KMS-11 (cell line): ENCODE measurements at regions not wholly inside any gene's neighbourhood (a gene's known extent, or its start where the extent isn't known, plus 50 kb on each side); places are given as distances from the start of the nearest gene placed in this dataset.

Experiments used
- H2AFZ ChIP-seq: fragments of 200-600 bp; sonication (generic); 2 replicates; pipeline ENCODE4 v1.6.1; 2016; ENCODE audit warnings: antibody characterized with exemption, mixed run types, low read depth
- H3K27ac ChIP-seq: fragments of 200-600 bp; sonication (generic); 2 replicates; pipeline ENCODE4 v1.6.1; 2016; ENCODE audit warnings: mild to moderate bottlenecking, mixed run types
- H3K27me3 ChIP-seq: fragments of 200-600 bp; sonication (generic); 2 replicates; pipeline ENCODE4 v1.6.1; 2017; ENCODE audit warnings: mild to moderate bottlenecking, low read depth, mixed run types, moderate library complexity; ENCODE audit not compliant: insufficient read depth
- H3K36me3 ChIP-seq: fragments of 200-600 bp; sonication (generic); 2 replicates; pipeline ENCODE4 v1.6.1; 2017; ENCODE audit warnings: mild to moderate bottlenecking, mixed run types; ENCODE audit not compliant: insufficient read depth
- H3K4me1 ChIP-seq: fragments of 200-600 bp; sonication (generic); 2 replicates; pipeline ENCODE4 v1.6.1; 2016; ENCODE audit warnings: mild to moderate bottlenecking, low read depth, mixed run types; ENCODE audit not compliant: poor library complexity, severe bottlenecking
- H3K4me2 ChIP-seq: fragments of 200-600 bp; sonication (generic); 2 replicates; pipeline ENCODE4 v1.7.0; 2016; ENCODE audit warnings: mild to moderate bottlenecking, mixed run types
- H3K4me3 ChIP-seq: fragments of 200-600 bp; sonication (generic); IDR thresholded peaks from 2 replicates; pipeline ENCODE4 v1.6.1; 2017; ENCODE audit warnings: low read depth, low read length, mixed read lengths; ENCODE audit not compliant: insufficient read depth
- H3K79me2 ChIP-seq: fragments of 200-600 bp; sonication (generic); 2 replicates; pipeline ENCODE4 v1.6.1; 2016; ENCODE audit warnings: low read depth, mixed run types; ENCODE audit not compliant: insufficient read depth
- H3K9ac ChIP-seq: fragments of 200-600 bp; sonication (generic); 2 replicates; pipeline ENCODE4 v1.6.1; 2016; ENCODE audit warnings: mild to moderate bottlenecking, mixed run types
- H4K20me1 ChIP-seq: fragments of 200-600 bp; sonication (generic); 2 replicates; pipeline ENCODE4 v1.6.1; 2016; ENCODE audit warnings: mild to moderate bottlenecking, mixed run types; ENCODE audit not compliant: insufficient read depth
- CTCF ChIP-seq: fragments of 200-600 bp; sonication (generic); conservative IDR thresholded peaks from 2 replicates; pipeline ENCODE4 v1.6.1; 2017; ENCODE audit warnings: low read depth, mild to moderate bottlenecking, antibody characterized with exemption, low read length, moderate library complexity, mixed read lengths

DNA sequence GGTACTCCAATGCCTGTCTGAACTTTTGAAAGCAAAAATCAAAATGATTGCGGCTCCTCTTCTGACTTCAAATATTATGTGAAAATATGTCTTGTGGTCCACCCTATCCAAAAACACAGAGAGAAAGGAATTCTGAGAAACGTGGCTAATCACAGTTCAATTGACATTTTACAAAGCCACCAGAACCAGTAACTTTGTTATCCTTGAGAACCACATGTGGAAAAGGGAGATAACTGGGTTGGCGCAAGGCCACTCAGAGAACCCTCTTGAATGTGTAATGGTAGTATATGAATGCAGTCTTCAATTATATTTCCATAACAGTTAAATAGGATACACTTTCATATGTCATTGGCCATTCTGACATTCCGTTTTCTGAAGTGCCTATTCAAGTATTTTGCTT is 1030.0 kb upstream of the TMPRSS15 start:
- Histone ChIP-seq H4K20me1 (no peaks in the 10 kb centered on the region), H3K36me3 (no peaks in the 10 kb centered on the region), H3K9ac (no peak overlapping the region), H3K79me2 (no peaks in the 10 kb centered on the region), H3K4me3 (no peak overlapping the region), H2AFZ (no peak overlapping the region), H3K27ac (no peak overlapping the region), H3K27me3 (no peaks in the 10 kb centered on the region), H3K4me1 (no peaks in the 10 kb centered on the region), H3K4me2 (no peak overlapping the region)
- TF ChIP-seq CTCF: no peak

DNA sequence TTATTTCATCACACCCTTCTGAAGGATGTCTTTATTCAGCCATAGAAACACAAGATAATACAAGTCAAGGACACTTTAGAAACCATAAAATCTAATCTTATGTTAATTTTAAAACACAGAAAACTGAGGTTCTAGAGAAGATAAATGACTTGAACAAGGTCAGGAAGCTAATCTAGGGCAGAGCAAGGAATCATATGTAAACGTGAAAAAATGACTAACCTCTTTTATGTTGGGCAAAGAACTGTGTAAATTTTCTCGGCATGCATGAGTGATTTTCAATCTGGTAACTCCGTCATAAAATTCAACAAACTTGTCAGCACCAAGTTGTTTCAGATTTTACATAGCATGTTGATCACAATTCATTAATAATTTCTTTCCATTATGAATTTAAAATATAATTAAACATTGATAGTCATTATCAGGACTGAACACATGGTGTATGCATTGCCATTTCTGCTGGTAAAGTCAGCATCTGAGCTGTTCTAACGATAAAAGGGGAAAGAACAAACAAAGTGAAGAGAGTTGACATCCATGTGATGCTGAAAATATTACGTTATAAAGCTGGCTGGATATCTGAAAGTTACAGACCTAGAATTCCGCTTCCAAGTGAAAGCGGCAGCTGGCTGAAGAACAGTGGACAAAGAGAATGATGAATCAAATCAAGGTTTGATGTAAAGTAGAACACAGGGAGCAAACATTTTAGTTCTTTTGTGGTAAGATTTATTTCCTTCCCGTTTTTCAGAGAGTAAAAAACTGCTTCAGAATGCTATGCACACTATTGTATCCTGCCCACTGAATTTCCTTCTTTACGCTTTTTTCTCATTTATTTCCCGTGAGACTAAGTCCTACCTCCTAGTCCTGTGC is 1037.4 kb upstream of the TMPRSS15 start:
- H3K4me3 ChIP-seq: no peak overlapping the region
- H3K4me2 ChIP-seq: no peak overlapping the region
- no peaks in the 10 kb centered on the region for H3K36me3 ChIP-seq
- no peaks in the 10 kb centered on the region for H3K79me2 ChIP-seq
- no peaks in the 10 kb centered on the region for H4K20me1 ChIP-seq
- no peaks in the 10 kb centered on the region for H3K4me1 ChIP-seq
- no peaks in the 10 kb centered on the region for H3K27me3 ChIP-seq
- no peak overlapping the region for H2AFZ ChIP-seq
- no peak overlapping the region for H3K27ac ChIP-seq
- no peak for TF ChIP-seq CTCF
- H3K9ac ChIP-seq: no peak overlapping the region

- peaks cover 62% of the 10 kb centered on the region for H3K4me1 ChIP-seq
- peak overlapping the region; percentile 61 for H3K4me2 ChIP-seq
- H2AFZ ChIP-seq: peak overlapping the region; percentile 47
- H3K4me3 ChIP-seq: no peak overlapping the region
- peak overlapping the region; percentile 73 for H3K27ac ChIP-seq
- no peak for TF ChIP-seq CTCF
- no peaks in the 10 kb centered on the region for H3K27me3 ChIP-seq
- peak overlapping the region; percentile 25; the same call in 1 of the 2 replicates for H3K9ac ChIP-seq
- H4K20me1 ChIP-seq: no peaks in the 10 kb centered on the region
- no peaks in the 10 kb centered on the region for H3K79me2 ChIP-seq
- no peaks in the 10 kb centered on the region for H3K36me3 ChIP-seq
Observed at GRCh38 chr21:19458295-19458694, 1054.7 kb upstream of the TMPRSS15 start.

- Histone ChIP-seq H3K4me3 (no peak overlapping the region), H3K4me2 (no peak overlapping the region), H3K36me3 (no peaks in the 10 kb centered on the region), H4K20me1 (no peaks in the 10 kb centered on the region), H2AFZ (no peak overlapping the region), H3K4me1 (peaks cover 42% of the 10 kb centered on the region), H3K27ac (no peak overlapping the region), H3K27me3 (no peaks in the 10 kb centered on the region), H3K79me2 (no peaks in the 10 kb centered on the region), H3K9ac (no peak overlapping the region)
- no peak for TF ChIP-seq CTCF
Observed at GRCh38 chr21:19461481-19462205, 1058.1 kb upstream of the TMPRSS15 start.
